ENCODE measurements at regions not wholly inside any gene's neighbourhood (a gene's known extent, or its start where the extent isn't known, plus 50 kb on each side); places are given as distances from the start of the nearest gene placed in this dataset.
"Not testable (repeated sequence)": the region's sequence is repeated elsewhere in the genome, so short reads cannot be mapped to it uniquely, and the experiment has no call there.

- no peak for DNase-seq (ENCODE audit: low spot score)
These were observed 124.5 kb upstream of the FAM20C start for GRCh38 chr7:67661-68395.

DNA sequence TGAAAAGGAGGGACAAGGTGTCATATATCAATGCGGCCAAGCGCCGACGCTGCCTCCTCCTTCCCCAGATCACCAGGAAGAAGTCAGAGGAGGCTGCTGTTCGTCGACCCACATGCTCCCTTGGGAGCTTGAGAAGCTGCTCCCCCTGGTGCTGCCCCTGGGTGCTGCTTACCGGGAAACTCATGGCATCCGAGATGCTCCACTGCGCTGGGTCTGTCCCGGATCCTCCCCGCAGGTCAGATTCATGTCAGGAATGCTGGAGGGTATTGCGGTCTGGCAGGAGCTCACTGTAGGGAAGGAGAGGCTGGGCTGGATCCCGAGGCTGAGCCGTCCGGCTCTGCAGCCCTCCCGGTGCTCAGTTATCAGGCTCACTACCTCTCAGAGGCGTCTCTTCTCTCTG is 123.7 kb upstream of the FAM20C start:
- DNase-seq (ENCODE audit: low spot score): no peak

DNA sequence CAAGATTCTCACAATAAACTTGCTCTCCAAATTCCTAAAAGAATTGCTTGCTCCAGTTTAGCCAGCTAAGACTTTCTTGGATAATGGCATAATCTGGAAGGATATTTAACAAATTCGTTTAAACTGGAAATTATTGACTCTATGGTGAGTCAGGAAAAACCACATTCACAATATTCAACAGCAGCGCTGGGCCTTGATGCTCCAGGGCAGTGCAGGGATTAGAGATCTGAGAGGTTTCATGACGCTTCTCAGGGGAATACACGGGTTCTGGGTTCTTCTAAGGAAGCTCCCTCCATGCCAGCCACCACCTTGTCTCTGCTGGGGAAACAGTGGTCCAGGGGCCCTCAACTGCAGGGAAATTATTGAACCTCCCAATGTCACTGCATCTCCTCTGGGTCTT is 123.3 kb upstream of the FAM20C start:
- DNase-seq (ENCODE audit: low spot score): not testable (repeated sequence)

DNA sequence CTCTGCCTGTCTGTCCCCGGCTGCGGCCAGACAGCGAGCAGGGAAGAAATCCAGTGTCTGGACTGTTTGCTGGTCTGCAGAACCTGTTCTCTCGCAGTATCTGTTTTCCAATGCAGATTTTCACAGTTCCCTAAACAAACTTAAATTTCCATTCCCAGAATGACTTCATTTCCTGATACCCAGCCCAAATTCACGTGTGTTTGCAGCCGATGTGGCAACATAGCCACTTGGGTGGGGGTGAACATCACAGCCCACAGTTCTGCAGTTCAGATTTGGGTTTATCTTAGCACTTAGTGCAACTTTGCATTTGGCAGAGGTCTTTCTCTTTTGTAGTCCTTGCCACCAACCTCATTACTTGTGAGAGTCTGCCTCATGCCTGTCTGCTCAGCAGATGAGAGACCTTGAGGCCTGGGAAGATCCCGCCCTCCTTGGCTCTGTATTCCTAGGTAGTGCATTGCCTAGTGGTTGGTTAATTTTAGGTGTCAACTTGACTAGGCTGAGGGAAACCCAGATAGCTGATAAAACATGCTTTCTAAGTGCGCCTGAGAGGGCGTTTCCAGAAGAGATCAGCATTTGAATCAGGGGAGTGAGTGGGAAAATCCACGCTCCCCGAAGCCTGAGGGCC is 122.8 kb upstream of the FAM20C start:
- not testable (repeated sequence) for DNase-seq (ENCODE audit: low spot score)

- DNase-seq (ENCODE audit: low spot score): not testable (repeated sequence)
These were observed 122.2 kb upstream of the FAM20C start for GRCh38 chr7:70207-70606.

- not testable (repeated sequence) for DNase-seq (ENCODE audit: low spot score)
These were observed 121.4 kb upstream of the FAM20C start for GRCh38 chr7:70989-71388.

DNA sequence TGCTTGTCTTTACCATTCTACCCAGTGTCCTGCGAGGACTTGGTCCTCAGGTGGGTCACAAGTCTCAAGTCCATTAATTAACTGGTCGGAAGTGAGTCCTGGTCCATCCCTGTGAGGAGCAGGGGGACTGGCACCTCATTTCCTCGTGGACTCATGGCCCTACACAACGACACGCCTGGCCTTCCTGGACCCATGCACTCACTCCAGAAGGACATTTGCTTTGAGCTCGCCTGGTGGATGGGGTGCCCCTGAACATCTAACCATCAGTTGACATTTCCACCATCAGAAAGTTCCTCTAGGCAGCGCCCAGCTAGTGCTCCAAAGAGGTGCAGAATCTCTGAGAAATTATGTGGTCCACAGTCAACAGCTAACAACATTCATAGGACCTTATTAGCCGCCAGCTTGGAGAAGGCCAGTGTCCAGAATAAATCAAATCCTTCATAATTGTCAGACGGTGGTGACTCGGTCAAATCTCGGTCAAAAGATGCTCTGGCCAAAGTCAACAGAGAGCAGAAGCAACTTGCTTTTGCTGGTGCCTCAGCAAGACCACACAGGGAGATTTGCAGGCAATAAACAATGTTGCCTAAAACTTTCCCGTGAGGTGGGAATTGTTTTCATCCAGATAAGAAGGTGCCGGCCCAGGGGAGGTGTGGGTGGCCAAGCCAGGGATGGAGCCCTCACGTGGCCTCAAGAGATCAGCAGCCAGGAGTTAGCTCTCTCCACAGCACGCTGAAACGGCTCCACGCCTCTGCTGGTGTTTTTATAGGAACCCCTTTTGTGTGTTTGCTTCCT is 119.9 kb upstream of the FAM20C start:
- DNase-seq (ENCODE audit: low spot score): not testable (repeated sequence)

DNA sequence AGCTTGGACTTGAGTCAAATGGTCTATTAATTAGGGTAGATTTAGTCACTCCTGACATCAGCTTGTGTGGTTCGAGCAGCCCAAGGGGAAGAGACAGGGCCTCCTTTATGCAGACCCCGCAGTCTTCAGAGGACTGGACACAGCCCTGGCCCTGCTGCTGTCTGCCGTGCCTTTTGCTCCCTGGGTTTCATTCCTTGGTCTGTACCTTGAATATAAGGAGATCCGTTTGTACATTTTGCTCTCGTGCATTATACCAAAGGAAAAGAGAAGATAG is 119.4 kb upstream of the FAM20C start:
- not testable (repeated sequence) for DNase-seq (ENCODE audit: low spot score)

DNA sequence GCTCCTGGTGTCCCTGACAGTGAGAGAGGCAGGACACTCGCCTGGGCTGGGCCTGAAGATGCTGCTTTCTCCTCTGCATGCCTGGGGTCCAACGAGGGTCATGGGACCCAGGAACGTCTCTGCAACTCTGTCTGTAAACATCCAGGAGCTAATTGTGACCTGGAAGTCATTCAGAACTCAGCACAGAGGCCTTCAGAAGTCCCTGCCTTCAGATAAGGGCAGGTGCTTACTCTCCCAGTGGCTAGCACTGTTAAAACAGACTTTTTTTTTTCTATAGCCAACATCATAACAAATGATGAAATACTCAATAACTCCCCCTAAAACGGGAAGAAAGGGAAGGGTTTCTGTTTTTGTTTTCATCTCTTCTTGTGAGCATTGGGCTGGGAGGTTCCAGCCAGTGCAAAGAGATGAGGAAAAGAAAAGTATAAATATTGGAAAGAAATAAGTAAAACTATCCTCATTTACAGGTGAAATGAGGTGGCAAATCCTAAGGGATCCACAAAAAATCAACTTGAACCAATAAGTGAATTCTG is 118.3 kb upstream of the FAM20C start:
- not testable (repeated sequence) for DNase-seq (ENCODE audit: low spot score)

GRCh38 chr7:75511-75910 is 116.9 kb upstream of the FAM20C start:
- DNase-seq (ENCODE audit: low spot score): not testable (repeated sequence)

- DNase-seq (ENCODE audit: low spot score): not testable (repeated sequence)
These were observed 116.2 kb upstream of the FAM20C start for GRCh38 chr7:76202-76601.

- DNase-seq (ENCODE audit: low spot score): not testable (repeated sequence)
These were observed 115.5 kb upstream of the FAM20C start for GRCh38 chr7:76829-77395.

DNA sequence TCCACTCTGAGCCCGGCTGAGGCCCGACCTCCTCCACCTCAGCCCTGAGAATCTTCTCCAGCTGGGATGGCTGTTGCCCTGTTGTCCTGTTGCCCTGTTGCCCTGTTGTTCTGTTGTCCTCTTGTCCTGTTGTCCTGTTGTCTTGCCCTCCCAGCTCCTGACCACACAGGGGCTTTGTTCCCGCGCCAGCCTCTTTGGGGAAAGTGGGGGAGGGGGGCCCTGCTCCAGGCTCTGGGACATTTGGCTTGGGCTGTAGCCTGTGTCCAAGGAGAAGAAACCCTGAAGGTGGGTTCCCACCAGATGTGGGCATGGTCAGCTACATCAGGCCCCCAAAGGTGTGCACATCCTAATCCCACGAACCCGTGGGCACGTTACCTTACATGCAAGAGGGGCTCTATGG is 113.5 kb upstream of the FAM20C start:
- not testable (repeated sequence) for DNase-seq (ENCODE audit: low spot score)

GRCh38 chr7:79400-80055 is 112.8 kb upstream of the FAM20C start:
- DNase-seq (ENCODE audit: low spot score): not testable (repeated sequence)

GRCh38 chr7:80259-81067 is 111.9 kb upstream of the FAM20C start:
- no peak for DNase-seq (ENCODE audit: low spot score)

DNA sequence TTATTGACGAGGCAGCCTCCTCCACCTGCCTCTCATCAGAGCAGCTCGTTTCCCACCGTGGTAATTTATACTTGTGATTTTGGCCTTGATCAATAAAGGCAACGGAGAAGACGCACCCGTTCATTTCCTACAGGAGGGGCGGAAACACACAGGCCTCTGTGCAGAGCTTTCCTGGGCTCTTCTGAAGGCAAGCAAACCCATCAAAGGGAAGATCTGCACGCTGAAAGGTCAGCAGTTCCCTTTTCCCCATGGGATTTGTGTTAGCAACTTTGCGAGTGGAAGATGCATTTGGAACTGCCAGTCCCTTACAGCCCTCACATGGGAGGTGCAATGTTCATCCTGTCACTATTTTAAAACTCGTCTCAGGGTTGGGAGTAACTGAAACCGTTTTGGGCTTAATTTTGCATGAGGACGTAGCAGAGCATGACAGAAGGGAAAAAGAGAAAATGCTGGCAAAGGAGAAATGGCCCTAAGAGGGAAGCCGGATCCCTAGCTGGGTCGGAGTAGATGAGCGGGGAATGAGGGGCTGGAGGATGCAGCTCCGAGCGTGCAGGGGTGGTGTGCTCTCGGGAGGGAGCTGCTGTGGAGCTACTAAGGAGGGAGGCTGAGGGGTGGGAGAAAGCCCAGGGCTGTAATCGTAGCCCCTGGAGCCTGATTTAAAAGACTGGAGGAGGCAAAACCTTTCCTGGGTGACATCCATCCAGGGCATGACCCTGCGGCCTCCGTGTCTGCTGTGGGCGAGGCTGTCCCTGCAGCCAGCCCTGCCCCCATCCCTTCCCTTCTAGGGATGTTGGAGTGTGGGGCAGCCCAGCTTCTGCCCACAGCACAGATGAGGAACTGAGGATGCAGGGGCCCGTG is 111.1 kb upstream of the FAM20C start:
- DNase-seq (ENCODE audit: low spot score): no peak

DNA sequence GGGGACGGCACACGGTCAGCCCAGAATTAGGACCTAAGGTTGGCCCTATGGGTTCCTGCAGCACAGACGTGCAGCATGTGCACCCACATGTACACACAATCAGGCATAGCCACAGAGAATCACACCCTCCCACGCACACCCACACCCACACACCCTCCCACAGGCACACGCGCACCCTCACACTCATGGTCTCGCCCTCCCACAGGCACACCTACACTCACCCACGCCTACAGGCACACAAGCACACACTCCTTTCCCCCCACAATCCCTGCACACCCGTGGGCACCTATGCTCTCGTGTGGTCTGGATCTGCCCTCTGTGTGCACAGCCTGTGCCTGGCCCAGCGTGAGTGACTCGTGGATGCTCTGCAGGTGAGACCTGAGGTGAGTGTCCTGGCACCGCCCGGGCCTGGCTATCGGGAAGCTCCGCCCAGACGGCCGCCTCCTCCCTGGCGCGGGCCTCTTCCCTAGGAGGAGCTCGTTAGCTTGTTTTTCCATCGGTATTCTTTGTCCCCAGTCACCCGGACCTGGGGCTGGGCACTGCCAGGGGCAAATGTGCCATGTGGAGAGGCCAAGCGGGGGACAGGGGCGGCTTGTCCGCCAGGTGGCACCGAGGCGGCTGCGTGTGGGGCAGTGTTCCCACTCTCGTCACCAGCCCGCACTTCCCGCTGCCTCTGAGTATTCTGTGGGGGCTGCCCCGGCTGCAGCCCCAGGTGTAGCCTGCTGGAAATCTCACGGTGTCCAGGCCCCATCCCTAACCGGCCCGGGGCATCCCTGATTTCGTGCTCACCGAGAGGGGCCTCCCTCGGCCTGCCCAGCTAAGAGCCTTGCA is 110.2 kb upstream of the FAM20C start:
- no peak for DNase-seq (ENCODE audit: low spot score)

GRCh38 chr7:82757-83155 is 109.6 kb upstream of the FAM20C start:
- no peak for DNase-seq (ENCODE audit: low spot score)

DNA sequence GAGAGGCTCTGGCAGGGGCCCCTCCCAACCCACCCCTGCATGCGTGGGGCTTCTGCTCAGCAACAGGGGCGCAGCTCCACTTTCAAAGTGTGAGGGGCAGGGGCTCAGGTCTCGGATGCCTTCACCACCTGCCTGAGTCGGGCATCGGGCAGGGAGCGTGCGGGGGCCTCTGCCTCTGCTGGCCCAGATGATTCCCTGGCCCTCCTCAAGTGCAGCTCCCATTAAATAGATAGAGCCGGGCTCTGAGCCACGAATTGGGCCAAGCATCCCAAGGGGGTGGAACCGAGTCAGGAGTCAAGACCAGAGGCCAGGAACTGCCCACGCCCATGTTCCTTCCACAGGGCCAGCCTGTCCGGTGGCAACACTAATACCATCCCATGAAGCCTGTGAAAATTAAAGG is 108.9 kb upstream of the FAM20C start:
- DNase-seq (ENCODE audit: low spot score): no peak

All from SK-N-DZ (cell line).